ENCODE measurements at regions not wholly inside any gene's neighbourhood (a gene's known extent, or its start where the extent isn't known, plus 50 kb on each side); places are given as distances from the start of the nearest gene placed in this dataset.

DNA sequence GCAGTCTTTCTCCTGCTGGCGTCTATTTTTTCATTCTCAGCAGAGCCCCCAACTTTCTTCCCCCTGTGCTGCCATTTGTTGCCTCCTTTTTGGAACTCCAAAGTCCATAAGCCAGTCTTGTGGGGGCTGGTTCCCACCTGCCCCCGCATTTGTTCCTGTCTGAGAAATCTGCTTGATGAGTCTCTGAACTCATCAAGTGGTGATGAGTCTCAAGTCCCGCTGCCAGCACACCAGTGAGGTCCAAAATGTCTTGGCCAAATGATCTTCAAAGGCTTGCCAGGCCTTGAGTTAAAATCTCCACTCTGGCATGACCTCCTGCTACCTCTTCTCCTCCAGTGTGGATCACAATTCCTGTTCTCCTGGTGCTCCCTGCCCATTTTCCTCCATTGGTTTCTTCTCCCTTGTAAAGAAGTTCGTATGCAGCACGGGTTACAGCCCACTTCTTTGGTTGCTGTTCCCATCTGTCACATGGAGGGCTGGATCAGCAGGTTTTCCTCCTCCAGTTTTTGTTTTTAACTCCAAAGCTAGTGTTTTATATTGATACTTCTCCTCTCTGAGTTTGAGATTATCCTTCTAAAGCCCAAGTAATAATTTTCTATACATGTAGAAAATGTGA is 72.7 kb upstream of the LIMCH1 start:
- H3K4me2 ChIP-seq (ENCODE audit: low read length), result no peak overlapping the region

GRCh38 chr4:41466249-41466648 is 71.7 kb upstream of the LIMCH1 start:
- no peak overlapping the region for H3K4me3 ChIP-seq (ENCODE audit: low read length)
- H3K36me3 ChIP-seq (ENCODE audit: insufficient read depth, low read length), result no peaks in the 10 kb centered on the region
- no peak overlapping the region for H3K9ac ChIP-seq (ENCODE audit: low read depth, low read length)
- H3K4me1 ChIP-seq (ENCODE audit: control insufficient read depth, insufficient read depth, low read length), result no peaks in the 10 kb centered on the region
- no peaks in the 10 kb centered on the region for H3K9me3 ChIP-seq (replicated peaks; ENCODE audit: low read length)
- H3K4me2 ChIP-seq (ENCODE audit: low read length), result no peak overlapping the region
- H3K27me3 ChIP-seq (ENCODE audit: control insufficient read depth, insufficient read depth, low read length), result no peaks in the 10 kb centered on the region

More for the DNA sequence above, 72.7 kb upstream of the LIMCH1 start:
- Histone ChIP-seq H3K4me3 (ENCODE audit: low read length) (no peak overlapping the region), H3K9me3 (replicated peaks; ENCODE audit: low read length) (no peaks in the 10 kb centered on the region), H3K4me1 (ENCODE audit: control insufficient read depth, insufficient read depth, low read length) (no peaks in the 10 kb centered on the region), H3K27me3 (ENCODE audit: control insufficient read depth, insufficient read depth, low read length) (no peaks in the 10 kb centered on the region), H3K9ac (ENCODE audit: low read depth, low read length) (no peak overlapping the region), H3K36me3 (ENCODE audit: insufficient read depth, low read length) (no peaks in the 10 kb centered on the region)

DNA sequence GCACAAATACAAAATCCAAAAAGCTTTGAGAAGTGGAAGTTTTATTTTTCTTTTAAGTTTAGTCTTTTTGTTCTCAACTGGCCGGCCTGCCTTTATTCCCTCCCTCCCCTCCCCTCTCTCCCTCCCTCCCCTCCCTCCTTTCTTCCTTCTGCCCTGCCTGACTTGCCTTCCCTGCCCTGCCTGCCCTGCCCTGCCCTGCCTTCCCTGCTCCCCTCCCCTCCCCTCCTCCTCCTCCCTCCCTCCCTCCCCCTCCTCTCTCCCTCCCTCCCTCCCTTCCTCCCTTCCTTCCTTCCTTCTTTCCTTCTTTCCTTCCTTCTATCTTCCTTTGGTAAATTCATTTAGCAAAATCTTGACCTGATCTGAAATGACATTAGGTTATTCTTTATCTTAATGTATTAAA is 69.8 kb upstream of the LIMCH1 start:
- Histone ChIP-seq H3K9me3 (replicated peaks; ENCODE audit: low read length) (no peaks in the 10 kb centered on the region), H3K4me3 (ENCODE audit: low read length) (no peak overlapping the region), H3K27me3 (ENCODE audit: control insufficient read depth, insufficient read depth, low read length) (no peaks in the 10 kb centered on the region)

GRCh38 chr4:41471126-41472071 is 66.6 kb upstream of the LIMCH1 start:
- Histone ChIP-seq H3K36me3 (ENCODE audit: insufficient read depth, low read length) (no peaks in the 10 kb centered on the region), H3K9me3 (replicated peaks; ENCODE audit: low read length) (no peaks in the 10 kb centered on the region), H3K27me3 (ENCODE audit: control insufficient read depth, insufficient read depth, low read length) (no peaks in the 10 kb centered on the region), H3K4me2 (ENCODE audit: low read length) (no peak overlapping the region), H3K4me1 (ENCODE audit: control insufficient read depth, insufficient read depth, low read length) (peaks cover 5% of the 10 kb centered on the region), H3K4me3 (ENCODE audit: low read length) (no peak overlapping the region), H3K9ac (ENCODE audit: low read depth, low read length) (no peak overlapping the region)

More for the DNA sequence above, 69.8 kb upstream of the LIMCH1 start:
- Histone ChIP-seq H3K36me3 (ENCODE audit: insufficient read depth, low read length) (no peaks in the 10 kb centered on the region), H3K4me1 (ENCODE audit: control insufficient read depth, insufficient read depth, low read length) (peaks cover 5% of the 10 kb centered on the region), H3K9ac (ENCODE audit: low read depth, low read length) (no peak overlapping the region), H3K4me2 (ENCODE audit: low read length) (no peak overlapping the region)

GRCh38 chr4:41472081-41472480 is 65.9 kb upstream of the LIMCH1 start:
- no peak overlapping the region for H3K4me2 ChIP-seq (ENCODE audit: low read length)
- no peak overlapping the region for H3K4me3 ChIP-seq (ENCODE audit: low read length)
- no peak overlapping the region for H3K9ac ChIP-seq (ENCODE audit: low read depth, low read length)
- no peaks in the 10 kb centered on the region for H3K27me3 ChIP-seq (ENCODE audit: control insufficient read depth, insufficient read depth, low read length)
- H3K36me3 ChIP-seq (ENCODE audit: insufficient read depth, low read length), result no peaks in the 10 kb centered on the region
- no peaks in the 10 kb centered on the region for H3K9me3 ChIP-seq (replicated peaks; ENCODE audit: low read length)
- H3K4me1 ChIP-seq (ENCODE audit: control insufficient read depth, insufficient read depth, low read length), result peaks cover 5% of the 10 kb centered on the region

GRCh38 chr4:41473176-41473575 is 64.8 kb upstream of the LIMCH1 start:
- Histone ChIP-seq H3K27me3 (ENCODE audit: control insufficient read depth, insufficient read depth, low read length) (peaks cover 5% of the 10 kb centered on the region), H3K36me3 (ENCODE audit: insufficient read depth, low read length) (no peaks in the 10 kb centered on the region), H3K4me2 (ENCODE audit: low read length) (no peak overlapping the region), H3K9me3 (replicated peaks; ENCODE audit: low read length) (no peaks in the 10 kb centered on the region), H3K4me1 (ENCODE audit: control insufficient read depth, insufficient read depth, low read length) (peaks cover 5% of the 10 kb centered on the region), H3K9ac (ENCODE audit: low read depth, low read length) (no peak overlapping the region), H3K4me3 (ENCODE audit: low read length) (no peak overlapping the region)

DNA sequence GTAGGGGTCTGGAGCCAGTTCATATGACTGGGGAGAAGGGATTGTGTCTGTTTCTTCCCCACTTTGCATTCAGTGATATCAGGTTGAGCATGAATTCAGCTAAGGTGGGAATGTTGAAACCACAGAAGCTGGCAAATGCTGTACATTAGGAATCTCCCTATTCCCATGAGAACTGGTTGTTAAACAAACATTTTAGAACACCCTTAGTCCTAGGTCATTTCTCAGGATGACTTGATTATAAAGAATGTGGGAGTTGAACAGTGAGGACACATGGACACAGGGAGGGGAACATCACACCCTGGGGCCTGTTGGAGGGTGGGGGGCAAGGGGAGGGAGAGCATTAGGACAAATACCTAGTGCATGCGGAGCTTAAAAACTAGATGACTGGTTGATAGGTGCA is 62.6 kb upstream of the LIMCH1 start:
- Histone ChIP-seq H3K27me3 (ENCODE audit: control insufficient read depth, insufficient read depth, low read length) (peaks cover 5% of the 10 kb centered on the region), H3K9ac (ENCODE audit: low read depth, low read length) (no peak overlapping the region), H3K4me1 (ENCODE audit: control insufficient read depth, insufficient read depth, low read length) (peaks cover 5% of the 10 kb centered on the region), H3K4me3 (ENCODE audit: low read length) (no peak overlapping the region), H3K4me2 (ENCODE audit: low read length) (no peak overlapping the region), H3K9me3 (replicated peaks; ENCODE audit: low read length) (no peaks in the 10 kb centered on the region), H3K36me3 (ENCODE audit: insufficient read depth, low read length) (no peaks in the 10 kb centered on the region)

GRCh38 chr4:41476310-41476885 is 61.6 kb upstream of the LIMCH1 start:
- H3K4me3 ChIP-seq (ENCODE audit: low read length), result no peak overlapping the region
- no peak overlapping the region for H3K4me2 ChIP-seq (ENCODE audit: low read length)
- peaks cover 5% of the 10 kb centered on the region for H3K4me1 ChIP-seq (ENCODE audit: control insufficient read depth, insufficient read depth, low read length)
- H3K27me3 ChIP-seq (ENCODE audit: control insufficient read depth, insufficient read depth, low read length), result peaks cover 5% of the 10 kb centered on the region
- no peaks in the 10 kb centered on the region for H3K36me3 ChIP-seq (ENCODE audit: insufficient read depth, low read length)
- no peak overlapping the region for H3K9ac ChIP-seq (ENCODE audit: low read depth, low read length)
- H3K9me3 ChIP-seq (replicated peaks; ENCODE audit: low read length), result no peaks in the 10 kb centered on the region

GRCh38 chr4:41477181-41477905 is 60.6 kb upstream of the LIMCH1 start:
- no peaks in the 10 kb centered on the region for H3K4me1 ChIP-seq (ENCODE audit: control insufficient read depth, insufficient read depth, low read length)
- no peaks in the 10 kb centered on the region for H3K9me3 ChIP-seq (replicated peaks; ENCODE audit: low read length)
- H3K36me3 ChIP-seq (ENCODE audit: insufficient read depth, low read length), result no peaks in the 10 kb centered on the region
- no peak overlapping the region for H3K4me2 ChIP-seq (ENCODE audit: low read length)
- H3K4me3 ChIP-seq (ENCODE audit: low read length), result no peak overlapping the region
- H3K9ac ChIP-seq (ENCODE audit: low read depth, low read length), result no peak overlapping the region
- peaks cover 5% of the 10 kb centered on the region for H3K27me3 ChIP-seq (ENCODE audit: control insufficient read depth, insufficient read depth, low read length)

GRCh38 chr4:41478518-41478917 is 59.4 kb upstream of the LIMCH1 start:
- no peaks in the 10 kb centered on the region for H3K36me3 ChIP-seq (ENCODE audit: insufficient read depth, low read length)
- H3K4me2 ChIP-seq (ENCODE audit: low read length), result no peak overlapping the region
- H3K4me3 ChIP-seq (ENCODE audit: low read length), result no peak overlapping the region
- H3K9ac ChIP-seq (ENCODE audit: low read depth, low read length), result no peak overlapping the region
- H3K27me3 ChIP-seq (ENCODE audit: control insufficient read depth, insufficient read depth, low read length), result peaks cover 5% of the 10 kb centered on the region
- no peaks in the 10 kb centered on the region for H3K9me3 ChIP-seq (replicated peaks; ENCODE audit: low read length)
- H3K4me1 ChIP-seq (ENCODE audit: control insufficient read depth, insufficient read depth, low read length), result no peaks in the 10 kb centered on the region

DNA sequence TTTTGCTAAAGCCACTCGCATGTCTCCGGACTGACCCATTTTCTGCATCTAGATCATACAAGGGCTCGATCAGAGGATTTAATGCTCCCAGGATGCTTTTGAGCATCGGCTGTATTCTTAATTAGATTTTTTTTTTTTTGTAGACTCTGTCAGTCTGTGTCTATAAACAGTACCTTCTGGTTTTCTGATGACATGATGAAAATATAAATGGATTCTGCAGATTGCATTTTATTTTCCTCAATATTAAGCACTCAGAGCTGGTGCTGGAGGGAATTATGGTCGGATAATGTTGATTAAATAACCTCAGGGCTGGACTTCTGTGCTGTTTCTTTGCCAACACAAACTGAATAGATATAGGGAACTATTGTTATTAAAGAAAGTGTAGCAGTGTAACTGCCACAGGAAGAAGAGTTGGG is 57.1 kb upstream of the LIMCH1 start:
- Histone ChIP-seq H3K4me1 (ENCODE audit: control insufficient read depth, insufficient read depth, low read length) (no peaks in the 10 kb centered on the region), H3K9ac (ENCODE audit: low read depth, low read length) (no peak overlapping the region), H3K4me2 (ENCODE audit: low read length) (no peak overlapping the region), H3K36me3 (ENCODE audit: insufficient read depth, low read length) (no peaks in the 10 kb centered on the region), H3K4me3 (ENCODE audit: low read length) (no peak overlapping the region), H3K27me3 (ENCODE audit: control insufficient read depth, insufficient read depth, low read length) (peaks cover 5% of the 10 kb centered on the region), H3K9me3 (replicated peaks; ENCODE audit: low read length) (no peaks in the 10 kb centered on the region)
